GM23248 (cell line): ENCODE measurements at regions not wholly inside any gene's neighbourhood (a gene's known extent, or its start where the extent isn't known, plus 50 kb on each side); places are given as distances from the start of the nearest gene placed in this dataset.

Experiments
- EZH2 ChIP-seq: fragments of 200-600 bp; sonication (generic); IDR thresholded peaks from 2 replicates; pipeline ENCODE4 v1.6.1; 2018; ENCODE audit warnings: antibody characterized with exemption, mild to moderate bottlenecking; ENCODE audit not compliant: insufficient read depth, poor library complexity, severe bottlenecking
- EZH2phosphoT487 ChIP-seq: fragments of 200-600 bp; sonication (generic); IDR thresholded peaks from 2 replicates; pipeline ENCODE4 v1.6.1; 2018; ENCODE audit warnings: antibody characterized with exemption, moderate library complexity, mild to moderate bottlenecking, low read depth; ENCODE audit not compliant: insufficient read depth

DNA sequence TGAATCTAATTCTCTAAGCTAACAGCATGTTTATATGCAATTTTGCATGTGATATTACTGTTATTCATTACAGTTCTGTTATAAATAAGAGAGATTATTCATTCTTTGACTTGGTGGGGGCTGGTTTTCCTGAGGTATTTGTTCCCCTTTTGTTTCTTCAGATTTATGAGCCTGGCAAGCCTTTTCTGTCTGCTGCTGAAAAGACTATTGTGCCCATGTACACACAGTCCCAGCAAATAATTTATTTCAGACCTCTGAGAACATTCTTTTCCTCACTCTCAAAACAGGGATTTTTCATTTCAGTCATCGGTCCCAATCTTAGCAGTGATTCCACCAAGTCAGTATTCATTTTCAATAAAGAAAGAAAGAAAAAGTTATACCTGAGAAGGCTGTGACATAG, 716.8 kb downstream of the NSUN3 start:
- TF ChIP-seq EZH2 (no peak), EZH2phosphoT487 (no peak)
